CD14-positive monocyte (primary cell): ENCODE measurements at regions not wholly inside any gene's neighbourhood (a gene's known extent, or its start where the extent isn't known, plus 50 kb on each side); places are given as distances from the start of the nearest gene placed in this dataset.
"Not testable (repeated sequence)": the region's sequence is repeated elsewhere in the genome, so short reads cannot be mapped to it uniquely, and the experiment has no call there.

ENCODE experiments used
- DNase-seq, 3 donors: peaks; one replicate each; pipeline ENCODE4 v3.0.0-alpha.2; 2011 to 2022
- H2AFZ ChIP-seq: 2 replicates; pipeline ENCODE4 v1.6.0; 2012; ENCODE audit warnings: mild to moderate bottlenecking, low read depth, low read length, inconsistent platforms; ENCODE audit not compliant: insufficient read depth, poor library complexity, severe bottlenecking
- H3K27ac ChIP-seq, 2 donors: 1 replicate in 1 of 2; 2 replicates in 1 of 2; pipeline ENCODE4 v1.5.1; 2012 to 2013; ENCODE audit warnings: low read length in 2 of 2, control low read depth in 1 of 2, inconsistent platforms in 1 of 2, low read depth in 1 of 2, mild to moderate bottlenecking in 1 of 2
- H3K27me3 ChIP-seq, 2 donors: one replicate each; pipeline versions ENCODE4 v1.6.0 to v1.6.1; 2011 to 2013; ENCODE audit warnings: low read length in 2 of 2; ENCODE audit not compliant: control insufficient read depth in 2 of 2, insufficient read depth in 2 of 2
- H3K36me3 ChIP-seq, 2 donors: replicated peaks in 1 of 2; 1 replicate in 1 of 2; 2 replicates in 1 of 2; pipeline versions ENCODE4 v1.5.1 to v1.6.1; 2012 to 2013; ENCODE audit warnings: low read length in 2 of 2, control low read depth in 1 of 2, inconsistent platforms in 1 of 2, mild to moderate bottlenecking in 1 of 2; ENCODE audit not compliant: insufficient read depth in 2 of 2, control insufficient read depth in 1 of 2
- H3K4me1 ChIP-seq, 2 donors: 1 replicate in 1 of 2; 2 replicates in 1 of 2; pipeline versions ENCODE4 v1.5.1 to v1.6.1; 2012 to 2013; ENCODE audit warnings: low read length in 2 of 2, control low read depth in 1 of 2, inconsistent platforms in 1 of 2, mild to moderate bottlenecking in 1 of 2, moderate library complexity in 1 of 2; ENCODE audit not compliant: insufficient read depth in 2 of 2, control insufficient read depth in 1 of 2
- H3K4me2 ChIP-seq: replicated peaks from 2 replicates; pipeline ENCODE3; 2012; ENCODE audit warnings: low read length, moderate library complexity, mild to moderate bottlenecking; ENCODE audit not compliant: poor library complexity, severe bottlenecking; ENCODE audit errors: extremely low read depth
- H3K4me3 ChIP-seq, 3 experiments: fragments of 200-600 bp in 1 of 3; sonication (generic) in 1 of 3; replicated peaks in 1 of 3; 1 replicate in 2 of 3; 2 replicates in 1 of 3; pipeline ENCODE4 v1.5.1; 2011 to 2013; ENCODE audit warnings: low read length in 3 of 3, mild to moderate bottlenecking in 3 of 3, control low read depth in 2 of 3, low read depth in 2 of 3, inconsistent platforms in 1 of 3, moderate library complexity in 1 of 3
- H3K79me2 ChIP-seq: 2 replicates; pipeline ENCODE4 v1.6.0; 2012; ENCODE audit warnings: mild to moderate bottlenecking, control low read depth, inconsistent platforms, low read length, moderate library complexity; ENCODE audit not compliant: insufficient read depth
- H3K9ac ChIP-seq: 2 replicates; pipeline ENCODE4 v1.6.0; 2017; ENCODE audit warnings: low read length, mild to moderate bottlenecking; ENCODE audit not compliant: insufficient read depth, poor library complexity, severe bottlenecking
- H3K9me3 ChIP-seq, 2 donors: replicated peaks in 1 of 2; 1 replicate in 1 of 2; 2 replicates in 1 of 2; pipeline versions ENCODE4 v1.5.1 to v1.6.1; 2012 to 2013; ENCODE audit warnings: low read length in 2 of 2, control low read depth in 1 of 2; ENCODE audit not compliant: control insufficient read depth in 1 of 2, insufficient read depth in 1 of 2
- H4K20me1 ChIP-seq: 2 replicates; pipeline ENCODE4 v1.6.0; 2012; ENCODE audit warnings: mild to moderate bottlenecking, low read length, control low read depth, moderate library complexity; ENCODE audit not compliant: insufficient read depth
- H3K27ac Mint-ChIP-seq, 7 donors: one replicate each; pipeline ENCODE4 v1.8.0; 2020; ENCODE audit warnings: mild to moderate bottlenecking in 7 of 7, mixed read lengths in 7 of 7, moderate library complexity in 6 of 7, inconsistent platforms in 2 of 7
- H3K27me3 Mint-ChIP-seq, 3 donors: one replicate each; pipeline ENCODE4 v1.8.0; 2021 to 2022; ENCODE audit warnings: low read depth in 3 of 3, mild to moderate bottlenecking in 3 of 3, mixed read lengths in 3 of 3, moderate library complexity in 3 of 3, inconsistent platforms in 1 of 3
- H3K36me3 Mint-ChIP-seq, 2 donors: one replicate each; pipeline ENCODE4 v1.8.0; 2020; ENCODE audit warnings: mixed read lengths in 2 of 2, inconsistent platforms in 1 of 2, mild to moderate bottlenecking in 1 of 2
- H3K4me1 Mint-ChIP-seq: one replicate; pipeline ENCODE4 v1.8.0; 2020; ENCODE audit warnings: mild to moderate bottlenecking, mixed read lengths
- H3K4me3 Mint-ChIP-seq, 2 donors: one replicate each; pipeline ENCODE4 v1.8.0; 2020; ENCODE audit warnings: mild to moderate bottlenecking in 2 of 2, mixed read lengths in 2 of 2, moderate library complexity in 1 of 2
- H3K9me3 Mint-ChIP-seq, 7 donors: one replicate each; pipeline ENCODE4 v1.8.0; 2020 to 2022; ENCODE audit warnings: mixed read lengths in 7 of 7, mild to moderate bottlenecking in 6 of 7, moderate library complexity in 6 of 7, inconsistent platforms in 2 of 7
- WGBS: methylation state at CpG from one replicate; pipeline ENCODE4 v1.1.5; 2013; ENCODE audit warnings: missing lambda C conversion rate; ENCODE audit not compliant: insufficient coverage; 5-methylcytosine and 5-hydroxymethylcytosine counted together
- intact Hi-C, 2 donors: fragments of 100-400 bp; cut with micrococcal nuclease; formaldehyde crosslinking; loops; one replicate each; pipeline versions ENCODE4 v1.15.0 to v1.15.1; 2023
- TF ChIP-seq, protein P1 (sequence below): fragments of 200-600 bp; IDR thresholded peaks from one replicate; pipeline ENCODE4 v1.8.0; 2022; ENCODE audit warnings: antibody characterized with exemption, mild to moderate bottlenecking

DNA sequence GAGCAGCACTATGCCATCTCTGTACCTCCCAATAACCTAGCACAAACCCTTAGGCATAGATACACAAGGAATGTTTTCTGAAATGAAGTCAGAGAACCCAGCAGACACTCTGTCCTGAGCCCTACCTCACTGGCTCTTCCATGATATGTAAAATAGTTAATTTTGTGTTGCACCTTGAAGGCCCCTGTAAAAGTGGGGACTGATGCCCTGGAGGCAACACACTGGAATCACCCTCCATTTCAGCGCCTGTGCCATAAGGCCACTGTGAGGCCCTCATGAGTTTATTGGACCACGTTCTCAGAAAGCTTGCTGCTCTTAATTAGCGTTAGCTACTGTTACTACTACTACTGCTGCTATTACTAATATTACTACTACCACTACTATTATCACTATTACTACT lies 670.1 kb upstream of the SOX11 start:
- Histone ChIP-seq H3K27ac (no peak overlapping the region), H2AFZ (no peak overlapping the region), H3K79me2 (no peaks in the 10 kb centered on the region), H3K4me2 (no peak overlapping the region), H3K36me3 (no peaks in the 10 kb centered on the region), H3K9me3 (peaks cover 12 to 26% of the 10 kb centered on the region in 2 donors), H3K4me1 (no peaks in the 10 kb centered on the region), H3K4me3 (no peak overlapping the region), H3K9ac (no peak overlapping the region), H3K27me3 (no peaks in the 10 kb centered on the region), H4K20me1 (no peaks in the 10 kb centered on the region)
- 94% methylated on average over 3 of the region's 3 CpGs for WGBS
- DNase-seq: no peak
- peak overlapping the region in 1 of 7 donors; percentile 47 for H3K27ac Mint-ChIP-seq
- no peaks in the 10 kb centered on the region for H3K4me1 Mint-ChIP-seq
- TF ChIP-seq, protein P1, sequence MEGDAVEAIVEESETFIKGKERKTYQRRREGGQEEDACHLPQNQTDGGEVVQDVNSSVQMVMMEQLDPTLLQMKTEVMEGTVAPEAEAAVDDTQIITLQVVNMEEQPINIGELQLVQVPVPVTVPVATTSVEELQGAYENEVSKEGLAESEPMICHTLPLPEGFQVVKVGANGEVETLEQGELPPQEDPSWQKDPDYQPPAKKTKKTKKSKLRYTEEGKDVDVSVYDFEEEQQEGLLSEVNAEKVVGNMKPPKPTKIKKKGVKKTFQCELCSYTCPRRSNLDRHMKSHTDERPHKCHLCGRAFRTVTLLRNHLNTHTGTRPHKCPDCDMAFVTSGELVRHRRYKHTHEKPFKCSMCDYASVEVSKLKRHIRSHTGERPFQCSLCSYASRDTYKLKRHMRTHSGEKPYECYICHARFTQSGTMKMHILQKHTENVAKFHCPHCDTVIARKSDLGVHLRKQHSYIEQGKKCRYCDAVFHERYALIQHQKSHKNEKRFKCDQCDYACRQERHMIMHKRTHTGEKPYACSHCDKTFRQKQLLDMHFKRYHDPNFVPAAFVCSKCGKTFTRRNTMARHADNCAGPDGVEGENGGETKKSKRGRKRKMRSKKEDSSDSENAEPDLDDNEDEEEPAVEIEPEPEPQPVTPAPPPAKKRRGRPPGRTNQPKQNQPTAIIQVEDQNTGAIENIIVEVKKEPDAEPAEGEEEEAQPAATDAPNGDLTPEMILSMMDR: no peak
- intact Hi-C loops: no loop called here
- peaks cover 9 to 43% (median 14%) of the 10 kb centered on the region in 7 donors for H3K9me3 Mint-ChIP-seq
- H3K4me3 Mint-ChIP-seq: no peak overlapping the region
- peaks cover 0 to 2% (median 0%) of the 10 kb centered on the region in 3 donors for H3K27me3 Mint-ChIP-seq
- no peaks in the 10 kb centered on the region for H3K36me3 Mint-ChIP-seq

DNA sequence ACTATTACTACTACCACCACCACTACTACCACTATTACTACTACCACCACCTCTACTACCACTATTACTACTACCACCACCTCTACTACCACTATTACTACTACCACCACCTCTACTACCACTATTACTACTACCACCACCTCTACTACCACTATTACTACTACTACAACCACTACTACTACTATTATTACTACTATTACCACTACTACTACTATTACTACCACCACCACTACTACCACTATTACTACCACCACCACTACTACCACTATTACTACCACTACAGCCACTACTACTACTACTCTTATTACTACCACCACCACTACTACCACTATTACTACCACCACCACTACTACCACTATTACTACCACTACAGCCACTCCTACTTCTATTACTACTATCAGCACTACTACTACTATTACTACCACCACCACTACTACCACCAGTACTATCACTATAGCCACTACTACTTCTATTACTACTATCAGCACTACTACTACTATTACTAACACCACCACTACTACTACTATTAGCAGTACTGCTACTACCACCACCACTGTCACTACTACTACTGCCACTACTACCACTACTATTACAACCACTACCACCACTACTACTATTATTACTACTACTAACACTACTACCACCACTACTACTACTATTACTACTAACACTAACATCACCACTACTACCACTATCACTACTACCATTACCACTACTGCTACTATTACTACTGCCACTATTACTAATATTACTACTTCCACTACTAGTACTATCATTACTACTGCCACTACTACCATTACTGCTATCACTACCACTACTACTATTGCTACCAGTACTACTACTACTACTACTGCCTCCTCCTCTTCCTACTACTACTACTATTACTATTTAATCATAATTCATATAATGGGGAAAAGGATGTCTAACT lies 669.2 kb upstream of the SOX11 start:
- H3K36me3 Mint-ChIP-seq, H3K79me2 ChIP-seq, DNase-seq, H3K4me2 ChIP-seq, H3K9ac ChIP-seq, H4K20me1 ChIP-seq, H3K27me3 ChIP-seq, H3K27ac Mint-ChIP-seq, intact Hi-C loops, H2AFZ ChIP-seq, H3K4me1 Mint-ChIP-seq, H3K36me3 ChIP-seq, H3K4me3 Mint-ChIP-seq, H3K27ac ChIP-seq, H3K27me3 Mint-ChIP-seq, H3K4me3 ChIP-seq, H3K4me1 ChIP-seq: not testable (repeated sequence)
- peaks cover 9 to 39% (median 12%) of the 10 kb centered on the region in 7 donors for H3K9me3 Mint-ChIP-seq
- peaks cover 12 to 26% of the 10 kb centered on the region in 2 donors for H3K9me3 ChIP-seq
